OCI-LY3 (cell line): ENCODE measurements at regions not wholly inside any gene's neighbourhood (a gene's known extent, or its start where the extent isn't known, plus 50 kb on each side); places are given as distances from the start of the nearest gene placed in this dataset.

Experiments used
- H2AFZ ChIP-seq: fragments of 200-600, 300-600 bp; shearing (Covaris generic); 2 replicates; pipeline ENCODE4 v1.6.0; 2014; ENCODE audit warnings: antibody characterized with exemption, low read depth, low read length
- H3K27ac ChIP-seq: fragments of 200-600, 300-600 bp; sonication (generic); 2 replicates; pipeline ENCODE4 v1.5.1; 2014; ENCODE audit warnings: mild to moderate bottlenecking, low read length, moderate library complexity, mixed read lengths
- H3K27me3 ChIP-seq: fragments of 200-600, 300-600 bp; sonication (generic); 2 replicates; pipeline ENCODE4 v1.6.1; 2014; ENCODE audit warnings: low read depth, low read length, mixed read lengths
- H3K36me3 ChIP-seq: fragments of 200-600, 300-600 bp; sonication (generic); replicated peaks from 2 replicates; pipeline ENCODE3; 2014; ENCODE audit warnings: low read depth, low read length, mixed read lengths
- H3K4me1 ChIP-seq: fragments of 300-600, 200-600 bp; sonication (generic); 2 replicates; pipeline ENCODE4 v1.6.1; 2014; ENCODE audit warnings: low read length, mixed read lengths
- H3K4me2 ChIP-seq: fragments of 200-600, 300-600 bp; sonication (generic); 2 replicates; pipeline ENCODE4 v1.6.1; 2014; ENCODE audit warnings: low read length, mixed read lengths
- H3K4me3 ChIP-seq: fragments of 300-600, 200-600 bp; sonication (generic); 2 replicates; pipeline ENCODE4 v1.5.1; 2014; ENCODE audit warnings: antibody characterized with exemption, mild to moderate bottlenecking, low read length, moderate library complexity
- H3K79me2 ChIP-seq: fragments of 300-600, 200-600 bp; shearing (Covaris generic); 2 replicates; pipeline ENCODE4 v1.6.1; 2014; ENCODE audit warnings: mild to moderate bottlenecking, low read length, mixed read lengths
- H3K9ac ChIP-seq: fragments of 300-600, 200-600 bp; shearing (Covaris generic); 2 replicates; pipeline ENCODE4 v1.6.0; 2014; ENCODE audit warnings: mild to moderate bottlenecking, low read length, moderate library complexity
- H3K9me3 ChIP-seq: fragments of 200-600, 300-600 bp; shearing (Covaris generic); 2 replicates; pipeline ENCODE4 v1.6.1; 2014; ENCODE audit warnings: low read length, mixed read lengths; ENCODE audit not compliant: insufficient read depth
- H4K20me1 ChIP-seq: fragments of 200-600, 300-600 bp; sonication (generic); 2 replicates; pipeline ENCODE4 v1.6.1; 2016; ENCODE audit warnings: low read length, mixed read lengths; ENCODE audit not compliant: insufficient read depth
- CTCF ChIP-seq: fragments of 200-600, 300-600 bp; sonication (generic); IDR thresholded peaks from 2 replicates; pipeline ENCODE4 v1.5.1; 2014; ENCODE audit warnings: antibody characterized with exemption, low read length, low read depth
- EZH2phosphoT487 ChIP-seq: fragments of 200-600 bp; shearing (Covaris generic); IDR thresholded peaks from 2 replicates; pipeline ENCODE4 v1.6.1; 2018; ENCODE audit warnings: antibody characterized with exemption, mixed run types, low read depth

GRCh38 chr3:59212128-59212779, 162.4 kb upstream of the CFAP20DC start:
- Histone ChIP-seq H2AFZ (no peak overlapping the region), H3K79me2 (no peaks in the 10 kb centered on the region), H3K4me2 (no peak overlapping the region), H3K4me1 (peaks cover 11% of the 10 kb centered on the region), H3K27me3 (peaks cover 35% of the 10 kb centered on the region), H3K9me3 (no peaks in the 10 kb centered on the region), H3K36me3 (no peaks in the 10 kb centered on the region), H3K4me3 (no peak overlapping the region), H4K20me1 (no peaks in the 10 kb centered on the region), H3K27ac (no peak overlapping the region), H3K9ac (no peak overlapping the region)
- TF ChIP-seq CTCF (peak; percentile 93), EZH2phosphoT487 (no peak)

GRCh38 chr3:59210260-59210659, 160.4 kb upstream of the CFAP20DC start:
- no peaks in the 10 kb centered on the region for H3K79me2 ChIP-seq
- no peak overlapping the region for H2AFZ ChIP-seq
- TF ChIP-seq EZH2phosphoT487 (no peak), CTCF (no peak)
- H3K9ac ChIP-seq = no peak overlapping the region
- H3K4me3 ChIP-seq = no peak overlapping the region
- no peak overlapping the region for H3K27ac ChIP-seq
- H3K4me2 ChIP-seq = no peak overlapping the region
- H3K4me1 ChIP-seq = peaks cover 11% of the 10 kb centered on the region
- H3K9me3 ChIP-seq = no peaks in the 10 kb centered on the region
- no peaks in the 10 kb centered on the region for H4K20me1 ChIP-seq
- peaks cover 51% of the 10 kb centered on the region for H3K27me3 ChIP-seq
- H3K36me3 ChIP-seq = no peaks in the 10 kb centered on the region

GRCh38 chr3:59192473-59192872, 142.6 kb upstream of the CFAP20DC start:
- Histone ChIP-seq H3K27me3 (0 out of 2 replicates have a peak, but pooled peaks cover 4% of the 10 kb centered on the region), H4K20me1 (no peaks in the 10 kb centered on the region), H3K27ac (no peak overlapping the region), H3K4me2 (no peak overlapping the region), H3K4me1 (no peaks in the 10 kb centered on the region), H2AFZ (no peak overlapping the region), H3K4me3 (no peak overlapping the region), H3K36me3 (no peaks in the 10 kb centered on the region), H3K79me2 (no peaks in the 10 kb centered on the region), H3K9ac (no peak overlapping the region), H3K9me3 (no peaks in the 10 kb centered on the region)
- TF ChIP-seq CTCF (no peak), EZH2phosphoT487 (no peak)

GRCh38 chr3:59191651-59192050, 141.8 kb upstream of the CFAP20DC start:
- H3K4me2 ChIP-seq = no peak overlapping the region
- H3K79me2 ChIP-seq = no peaks in the 10 kb centered on the region
- no peak overlapping the region for H3K9ac ChIP-seq
- H2AFZ ChIP-seq = no peak overlapping the region
- H3K36me3 ChIP-seq = no peaks in the 10 kb centered on the region
- H3K27ac ChIP-seq = no peak overlapping the region
- 0 out of 2 replicates have a peak, but pooled peaks cover 4% of the 10 kb centered on the region for H3K27me3 ChIP-seq
- TF ChIP-seq CTCF (no peak), EZH2phosphoT487 (no peak)
- no peaks in the 10 kb centered on the region for H4K20me1 ChIP-seq
- H3K9me3 ChIP-seq = no peaks in the 10 kb centered on the region
- no peaks in the 10 kb centered on the region for H3K4me1 ChIP-seq
- no peak overlapping the region for H3K4me3 ChIP-seq
